KBM-7 (cell line): ENCODE measurements at regions not wholly inside any gene's neighbourhood (a gene's known extent, or its start where the extent isn't known, plus 50 kb on each side); places are given as distances from the start of the nearest gene placed in this dataset.
A peak's percentile ranks its signal among the peaks of the same experiment; 100 is the strongest.
"Not testable (repeated sequence)": the region's sequence is repeated elsewhere in the genome, so short reads cannot be mapped to it uniquely, and the experiment has no call there.

Experiments used
- DNase-seq: peaks from one replicate; pipeline ENCODE4 v3.0.0-alpha.2; 2015
- in situ Hi-C: fragments of 300-500 bp; cut with MboI; formaldehyde crosslinking; loops from 2 replicates; pipeline ENCODE4 v1.14.3; 2020; ENCODE audit warnings: low sequenced_read_pairs, low pct_unique_long_range_greater_than_20kb, mixed read lengths

DNA sequence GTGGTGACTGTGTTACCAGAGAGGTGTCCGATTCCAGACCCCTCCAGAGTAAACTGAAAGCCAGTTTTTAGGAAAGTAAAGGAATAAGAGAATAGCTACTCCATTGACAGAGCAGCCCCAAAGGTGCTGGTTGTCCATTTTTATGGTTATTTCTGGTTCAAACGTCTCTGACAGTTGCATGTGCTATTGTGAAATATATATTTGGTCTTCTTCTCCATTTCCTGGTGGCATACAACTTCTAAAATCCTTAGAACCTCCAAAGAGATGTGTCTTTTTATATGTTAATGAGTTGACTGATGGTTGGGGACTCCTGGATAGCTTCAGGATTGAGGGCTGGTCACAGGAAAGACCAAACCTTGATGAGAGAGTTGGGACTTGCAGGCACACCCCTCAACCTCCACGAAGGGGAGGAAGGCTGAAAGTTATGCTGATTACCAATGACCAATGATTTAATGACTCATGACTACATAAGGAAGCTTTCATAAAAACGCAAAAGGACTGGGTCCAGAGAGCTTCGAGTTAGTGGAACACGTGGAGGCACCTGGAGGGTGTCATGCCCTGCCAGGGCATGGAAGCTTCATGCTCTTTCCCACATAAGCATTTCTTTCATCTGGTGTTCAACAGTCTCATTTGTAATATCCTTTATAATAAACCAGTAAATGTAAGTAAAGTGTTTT, 100.7 kb downstream of the SLC16A1 start:
- in situ Hi-C loops = no loop called here
- no peak for DNase-seq

DNA sequence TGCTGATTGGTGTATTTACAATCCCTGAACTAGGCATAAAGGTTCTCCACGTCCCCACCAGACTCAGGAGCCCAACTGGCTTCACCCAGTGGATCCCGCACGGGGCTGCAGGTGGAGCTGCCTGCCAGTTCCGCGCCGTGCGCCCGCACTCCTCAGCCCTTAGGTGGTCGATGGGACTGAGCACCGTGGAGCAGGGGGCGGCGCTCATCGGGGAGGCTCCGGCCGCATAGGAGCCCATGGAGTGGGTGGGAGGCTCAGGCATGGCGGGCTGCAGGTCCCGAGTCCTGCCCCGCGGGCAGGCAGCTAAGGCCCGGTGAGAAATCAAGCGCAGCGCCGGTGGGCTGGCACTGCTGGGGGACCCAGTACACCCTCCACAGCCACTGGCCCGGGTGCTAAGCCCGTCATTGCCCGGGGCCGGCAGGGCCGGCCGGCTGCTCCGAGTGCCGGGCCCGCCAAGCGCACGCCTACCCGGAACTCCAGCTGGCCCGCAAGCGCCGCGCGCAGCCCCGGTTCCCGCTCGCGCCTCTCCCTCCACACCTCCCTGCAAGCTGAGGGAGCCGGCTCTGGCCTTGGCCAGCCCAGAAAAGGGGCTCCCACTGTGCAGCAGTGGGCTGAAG, 101.5 kb downstream of the SLC16A1 start:
- in situ Hi-C loops = not testable (repeated sequence)

DNA sequence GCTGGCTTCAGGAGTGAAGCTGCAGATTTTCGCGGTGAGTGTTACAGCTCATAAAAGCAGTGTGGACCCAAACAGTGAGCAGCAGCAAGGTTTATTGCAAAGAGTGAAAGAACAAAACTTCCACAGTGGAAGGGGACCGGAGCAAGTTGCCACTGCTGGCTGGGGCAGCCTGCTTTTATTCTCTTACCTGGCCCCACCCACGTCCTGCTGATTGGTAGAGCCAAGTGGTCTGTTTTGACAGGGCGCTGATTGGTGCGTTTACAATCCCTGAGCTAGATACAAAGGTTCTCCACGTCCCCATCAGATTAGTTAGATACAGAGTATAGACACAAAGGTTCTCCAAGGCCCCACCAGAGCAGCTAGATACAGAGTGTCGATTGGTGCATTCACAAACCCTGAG, 102.1 kb downstream of the SLC16A1 start:
- in situ Hi-C loops, DNase-seq: not testable (repeated sequence)

More for the DNA sequence above, 101.5 kb downstream of the SLC16A1 start:
- DNase-seq = not testable (repeated sequence)

DNA sequence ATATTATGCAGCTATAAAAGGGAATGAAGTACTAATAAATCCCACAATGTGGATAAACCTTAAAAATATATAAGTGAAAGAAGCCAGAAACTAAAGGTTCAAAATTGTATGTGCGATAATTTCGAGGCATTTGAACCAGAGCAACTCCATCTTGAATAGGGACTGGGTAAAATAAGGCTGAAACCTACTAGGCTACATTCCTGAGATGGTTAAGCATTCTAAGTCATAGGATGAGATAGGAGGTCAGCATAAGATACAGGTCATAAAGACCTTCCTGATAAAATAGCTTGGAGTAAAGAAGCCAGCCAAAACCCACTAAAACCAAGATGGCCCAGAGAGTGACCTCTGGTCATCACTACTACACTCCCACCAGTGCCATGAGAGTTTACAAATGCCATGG, 103.1 kb downstream of the SLC16A1 start:
- in situ Hi-C loops = no loop called here
- no peak for DNase-seq

DNA sequence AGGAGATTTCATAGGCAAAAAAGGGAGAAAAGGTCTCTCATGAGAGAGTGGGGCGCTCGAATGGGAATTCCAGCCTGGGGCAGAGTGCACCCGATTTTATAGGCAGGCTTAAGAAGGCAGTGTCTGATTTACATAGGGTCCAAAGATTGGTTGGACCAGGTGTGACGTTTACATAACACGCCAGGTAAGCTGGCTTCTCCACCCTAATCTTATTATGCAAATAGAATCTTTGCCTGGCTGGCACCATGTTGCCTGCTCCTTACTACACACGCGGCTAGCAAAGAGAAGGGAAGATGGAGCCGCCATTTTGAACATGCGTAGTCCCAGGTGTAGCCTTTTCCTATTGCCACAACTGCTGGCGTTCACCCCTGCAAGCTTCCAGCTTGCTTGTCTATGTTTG, 103.7 kb downstream of the SLC16A1 start:
- in situ Hi-C loops = no loop called here
- DNase-seq = no peak

DNA sequence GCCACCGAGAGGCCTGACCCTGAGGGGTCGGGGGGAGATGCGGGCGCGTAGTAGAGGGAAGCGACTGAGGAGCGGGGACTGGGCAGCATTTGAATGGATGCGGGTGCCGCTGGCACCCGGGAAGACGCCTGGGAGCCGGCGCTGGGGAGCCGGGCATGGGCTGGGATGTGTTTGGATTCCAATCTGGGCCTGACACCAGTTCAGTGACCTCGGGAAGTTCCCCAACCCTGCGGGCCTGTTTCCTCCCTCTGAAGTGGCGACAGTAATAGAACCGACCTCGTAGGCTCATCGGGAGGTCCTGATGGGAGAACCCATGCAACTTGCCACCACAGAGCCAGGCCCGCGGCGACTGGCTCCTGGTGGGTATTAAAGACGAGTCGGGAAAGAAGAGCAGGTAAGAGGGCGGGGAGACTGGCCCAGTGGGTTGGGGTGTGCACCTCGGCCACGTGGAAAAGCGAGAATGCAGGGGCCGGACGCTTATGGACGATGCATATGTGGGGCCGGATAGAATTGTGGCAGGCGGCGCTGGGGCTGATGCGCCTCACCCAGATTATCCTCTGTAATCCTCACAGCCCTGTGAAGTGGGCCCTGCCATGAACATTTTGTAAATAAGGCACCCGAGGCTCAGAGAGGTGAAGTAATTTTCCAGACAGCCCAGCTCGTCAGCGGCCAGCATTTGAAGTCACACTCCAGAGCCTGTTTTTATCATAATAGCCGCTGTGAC, 105.8 kb downstream of the SLC16A1 start:
- in situ Hi-C loops = no loop called here
- DNase-seq = no peak

DNA sequence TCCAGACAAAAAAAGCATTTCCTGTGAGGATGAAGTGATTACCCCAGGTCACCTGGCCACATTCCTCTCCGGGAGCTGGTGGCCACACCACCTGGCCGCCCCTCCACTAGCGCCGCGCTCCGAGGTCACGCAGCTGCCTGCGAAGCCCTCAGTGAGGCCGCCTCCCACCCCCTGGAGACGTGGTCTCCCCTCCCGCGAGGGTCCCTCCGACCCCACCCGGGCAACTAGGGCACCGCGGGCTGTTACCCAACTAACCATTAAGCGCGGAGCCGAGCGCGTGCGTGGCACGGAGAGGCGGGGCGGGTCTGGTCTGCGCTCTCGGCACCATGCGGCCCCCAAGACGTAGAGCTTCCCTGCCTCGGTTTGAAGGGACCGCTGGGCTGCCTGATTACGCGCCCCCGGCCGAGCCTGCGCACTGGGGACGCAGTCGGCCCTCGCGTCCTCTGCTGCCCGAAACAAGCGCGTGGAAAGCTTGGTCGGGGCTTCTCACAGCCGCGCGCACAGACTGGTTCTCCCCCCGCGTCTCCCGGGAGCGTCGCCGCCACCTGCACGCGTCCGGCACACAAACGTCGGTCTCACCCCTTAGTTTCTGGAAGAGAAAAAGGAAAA, 106.5 kb downstream of the SLC16A1 start:
- DNase-seq = peak; percentile 67
- in situ Hi-C loops = no loop called here

DNA sequence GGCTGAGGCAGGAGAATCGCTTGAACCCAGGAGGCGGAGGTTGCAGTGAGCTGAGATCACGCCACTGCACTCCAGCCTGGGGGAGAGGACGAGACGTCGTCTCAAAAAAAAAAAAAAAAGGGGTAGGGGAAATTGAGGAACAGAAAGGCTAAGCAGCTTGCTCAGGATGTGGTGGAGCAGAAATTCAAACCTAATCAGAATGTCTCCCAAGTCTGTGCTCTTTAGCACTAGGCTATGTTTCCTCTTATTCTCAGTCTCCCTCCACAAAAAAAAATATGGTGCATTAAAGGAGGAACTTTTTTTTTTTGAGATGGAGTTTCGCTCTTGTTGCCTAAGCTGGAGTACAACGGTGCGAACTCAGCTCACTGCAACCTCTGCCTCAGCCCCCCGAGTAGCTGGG, 114.2 kb downstream of the SLC16A1 start:
- in situ Hi-C loops = no loop called here
- DNase-seq = peak; percentile 69

DNA sequence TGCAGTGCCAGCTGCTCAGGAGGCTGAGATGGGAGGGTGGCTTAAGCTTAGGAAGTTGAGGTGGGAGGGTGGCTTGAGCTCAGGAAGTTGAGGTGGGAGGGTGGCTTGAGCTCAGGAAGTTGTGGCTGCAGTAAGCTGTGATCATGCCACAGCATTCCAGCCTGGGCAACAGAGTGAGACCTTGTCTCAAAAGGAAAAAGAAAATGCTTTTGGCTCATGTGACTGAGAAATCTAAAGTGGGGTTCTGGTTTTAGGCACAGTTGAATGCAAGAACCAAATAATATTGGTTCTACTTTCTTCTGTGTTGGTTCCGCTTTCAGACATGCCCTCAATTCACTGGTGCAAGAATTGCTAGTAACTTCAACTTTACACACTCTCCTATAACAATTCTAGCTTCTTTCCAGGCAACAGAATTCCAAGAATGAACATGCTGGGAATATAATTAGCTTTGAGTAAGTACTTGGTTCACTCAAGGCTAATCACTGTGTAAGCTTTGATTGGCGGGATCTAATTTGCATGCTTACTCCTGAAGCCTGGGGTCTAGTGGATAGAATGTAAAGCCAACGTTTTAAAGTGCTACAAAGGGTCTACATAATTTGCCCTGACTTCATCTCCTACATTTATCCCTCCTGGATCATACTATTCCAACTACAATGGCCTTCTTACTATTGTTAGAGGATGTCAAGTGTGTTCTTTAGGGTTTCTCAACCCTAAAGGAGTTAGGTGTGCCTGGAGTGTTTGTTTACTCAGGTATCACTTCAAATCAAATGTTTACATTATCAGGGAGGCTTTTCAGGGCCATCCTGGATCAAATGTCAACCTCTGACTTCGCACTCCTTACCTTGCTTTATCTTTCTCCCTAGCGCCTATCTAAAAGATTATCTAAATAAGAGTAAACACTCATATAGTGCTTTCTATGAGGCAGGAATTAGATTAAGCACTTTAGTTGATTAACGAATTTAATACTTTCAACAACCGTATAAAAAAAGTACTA, 115.1 kb downstream of the SLC16A1 start:
- peak; percentile 79 for DNase-seq
- in situ Hi-C loops = no loop called here

DNA sequence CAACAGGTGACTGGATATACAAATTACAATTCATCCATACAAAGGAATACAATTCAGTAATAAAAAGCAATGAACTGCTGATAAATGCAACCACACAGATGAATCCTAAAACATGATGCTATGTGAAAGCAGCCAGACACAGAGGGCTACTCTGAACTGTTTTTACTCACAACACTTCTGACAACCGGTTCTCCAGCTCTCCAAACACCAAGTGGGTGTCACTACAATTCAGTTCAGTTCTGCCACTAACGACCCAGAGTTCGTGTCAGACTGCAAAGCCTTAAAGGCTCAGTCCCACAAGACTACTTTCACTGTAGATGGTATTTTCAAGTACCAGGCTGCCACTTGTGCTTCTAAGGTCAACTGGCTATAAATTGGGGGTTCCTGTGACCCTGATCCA, 119.4 kb downstream of the SLC16A1 start:
- DNase-seq = no peak
- in situ Hi-C loops = no loop called here

DNA sequence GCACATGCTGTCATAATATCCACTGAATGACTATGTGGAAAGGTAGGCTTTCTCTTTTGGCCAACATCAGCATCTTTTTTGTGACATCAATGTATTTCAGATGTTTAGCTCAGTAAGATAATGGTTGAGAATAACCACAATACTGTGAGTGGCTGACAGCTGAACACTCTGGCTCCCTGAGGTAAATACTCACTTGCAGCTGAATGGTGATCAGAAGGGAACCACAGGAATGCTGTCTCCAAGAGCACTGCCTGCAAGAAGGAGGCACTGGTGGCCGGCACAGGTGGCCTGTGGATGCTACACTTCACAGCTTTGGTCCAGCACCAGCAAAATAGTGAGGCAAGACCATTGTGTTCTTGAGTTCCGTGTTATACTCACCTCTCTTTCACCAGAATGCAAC, 118.7 kb upstream of the PPM1J start:
- in situ Hi-C loops = no loop called here
- DNase-seq = no peak

DNA sequence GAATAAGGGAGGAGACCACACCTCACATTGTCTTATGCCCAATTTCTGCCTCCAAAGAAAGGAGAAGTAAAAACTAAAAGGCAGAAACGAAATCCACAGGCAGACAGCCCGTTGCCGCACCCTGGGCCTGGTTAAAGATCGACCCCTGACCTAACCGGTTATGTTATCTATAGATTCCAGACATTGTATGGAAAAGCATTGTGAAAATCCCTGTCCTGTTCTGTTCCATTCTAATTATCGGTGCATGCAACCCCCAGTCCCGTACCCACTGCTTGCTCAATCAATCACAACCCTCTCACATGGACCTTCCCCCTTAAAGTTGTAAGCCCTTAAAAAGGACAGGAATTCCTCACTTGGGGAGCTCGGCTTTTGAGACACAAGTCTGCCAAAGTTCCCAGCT, 117.1 kb upstream of the PPM1J start:
- in situ Hi-C loops = not testable (repeated sequence)

DNA sequence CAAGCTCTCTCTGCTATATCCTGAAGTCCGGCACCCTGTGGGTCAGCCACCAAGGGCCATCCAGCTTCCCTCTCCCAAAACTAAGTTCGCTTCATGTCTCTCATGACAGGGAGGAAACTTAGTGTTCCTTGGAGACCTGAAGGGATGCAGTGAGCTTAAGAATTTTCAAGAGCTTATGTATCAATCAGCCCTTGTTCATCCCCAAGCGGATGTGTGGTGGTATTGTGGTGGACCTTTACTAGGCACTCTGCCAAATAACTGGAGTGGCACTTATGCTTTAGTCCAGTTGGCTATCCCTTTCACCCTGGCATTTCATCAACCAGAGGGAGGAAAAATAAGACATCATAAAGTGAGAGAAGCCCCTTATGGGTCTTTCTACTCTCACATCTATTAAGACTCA, 114.6 kb upstream of the PPM1J start:
- in situ Hi-C loops, DNase-seq: not testable (repeated sequence)

More for the DNA sequence above, 117.1 kb upstream of the PPM1J start:
- not testable (repeated sequence) for DNase-seq

DNA sequence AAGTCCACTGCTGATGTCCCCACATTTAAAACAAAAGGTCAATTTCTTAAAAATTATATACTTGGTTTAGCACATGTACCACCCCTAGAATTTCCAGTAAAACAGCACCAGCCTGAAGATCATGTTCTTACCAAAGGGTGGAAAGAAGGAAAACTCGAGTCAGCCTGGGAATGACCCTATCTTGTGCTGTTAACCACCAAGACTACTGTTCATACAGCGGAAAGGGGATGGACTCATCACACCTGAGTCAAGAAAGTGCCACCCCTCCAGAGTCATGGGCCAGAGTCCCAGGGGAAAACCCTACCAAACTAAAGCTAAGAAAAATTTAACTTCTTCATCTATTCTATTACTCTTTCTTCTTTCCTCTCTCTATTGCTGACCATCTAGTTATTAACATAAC, 113.6 kb upstream of the PPM1J start:
- in situ Hi-C loops = no loop called here
- no peak for DNase-seq

DNA sequence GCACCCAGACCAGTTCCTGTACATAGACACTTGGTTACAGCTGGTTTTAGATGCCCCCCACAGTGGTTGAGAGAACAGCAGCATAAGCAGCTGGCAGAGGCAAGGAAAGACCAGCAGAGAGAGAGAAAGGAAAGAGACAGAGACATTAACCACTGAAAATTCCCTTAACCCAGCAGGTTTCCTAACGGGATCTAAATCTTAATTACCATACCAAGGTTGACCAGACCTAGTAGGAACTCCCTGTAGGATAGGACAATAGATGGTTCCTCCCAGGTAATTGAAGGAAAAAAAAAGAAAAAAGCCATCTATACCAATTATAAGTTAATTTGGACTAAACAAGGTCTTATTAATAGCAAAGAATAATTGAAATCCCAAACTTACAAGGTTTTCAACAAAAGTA, 112.3 kb upstream of the PPM1J start:
- in situ Hi-C loops, DNase-seq: not testable (repeated sequence)

DNA sequence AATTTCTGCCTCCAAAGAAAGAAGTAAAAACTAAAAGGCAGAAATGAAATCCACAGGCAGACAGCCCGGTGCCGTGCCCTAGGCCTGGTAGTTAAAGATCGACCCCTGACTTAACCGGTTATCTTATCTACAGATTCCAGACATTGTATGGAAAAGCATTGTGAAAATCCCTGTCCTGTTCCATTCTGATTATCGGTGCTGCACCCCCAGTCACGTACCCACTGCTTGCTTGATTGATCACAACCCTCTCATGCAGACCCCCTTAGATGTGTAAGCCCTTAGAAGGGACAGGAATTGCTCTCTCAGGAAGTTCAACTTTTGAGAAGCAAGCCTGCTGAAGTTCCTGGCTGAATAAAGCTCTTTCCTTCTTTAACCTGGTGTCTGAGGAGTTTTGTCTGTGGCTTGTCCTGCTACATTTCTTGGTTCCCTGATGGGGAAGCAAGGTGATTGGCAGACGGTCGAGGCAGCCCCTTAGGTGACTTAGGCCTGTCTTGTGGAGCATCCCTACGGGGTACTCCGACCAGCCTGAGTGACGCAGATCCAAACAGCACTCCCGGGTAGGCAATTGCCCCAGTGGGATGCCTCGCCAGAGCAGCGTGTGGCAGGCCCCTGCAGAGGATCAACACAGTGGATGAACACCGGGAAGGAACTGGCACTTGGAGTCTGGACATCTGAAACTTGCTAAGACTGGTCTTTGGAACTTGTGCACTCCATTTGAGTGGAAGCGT, 111.2 kb upstream of the PPM1J start:
- in situ Hi-C loops = no loop called here
- DNase-seq = no peak

DNA sequence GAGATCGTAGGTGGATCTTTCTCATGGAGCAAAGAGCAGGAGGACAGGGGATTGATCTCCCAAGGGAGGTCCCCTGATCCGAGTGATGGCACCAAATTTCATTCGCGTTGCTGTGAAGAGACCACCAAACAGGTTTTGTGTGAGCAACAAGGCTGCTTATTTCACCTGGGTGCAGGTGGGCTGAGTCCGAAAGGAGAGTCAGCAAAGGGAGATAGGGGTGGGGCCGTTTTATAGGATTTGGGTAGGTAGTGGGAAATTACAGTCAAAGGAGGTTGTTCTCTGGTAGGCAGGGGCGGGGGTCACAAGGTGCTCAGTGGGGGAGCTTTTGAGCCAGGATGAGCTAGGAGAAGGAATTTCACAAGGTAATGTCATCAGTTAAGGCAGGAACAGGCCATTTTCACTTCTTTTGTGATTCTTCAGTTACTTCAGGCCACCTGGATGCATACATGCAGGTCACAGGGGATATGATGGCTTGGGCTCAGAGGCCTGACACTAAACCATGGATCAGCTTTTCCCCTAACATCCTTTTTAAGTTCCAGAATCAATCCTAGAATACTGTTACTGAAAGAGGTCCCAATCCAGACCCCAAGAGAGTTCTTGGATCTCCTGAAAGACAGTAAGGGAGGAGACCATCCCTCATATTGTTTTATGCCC, 110.6 kb upstream of the PPM1J start:
- in situ Hi-C loops, DNase-seq: not testable (repeated sequence)

DNA sequence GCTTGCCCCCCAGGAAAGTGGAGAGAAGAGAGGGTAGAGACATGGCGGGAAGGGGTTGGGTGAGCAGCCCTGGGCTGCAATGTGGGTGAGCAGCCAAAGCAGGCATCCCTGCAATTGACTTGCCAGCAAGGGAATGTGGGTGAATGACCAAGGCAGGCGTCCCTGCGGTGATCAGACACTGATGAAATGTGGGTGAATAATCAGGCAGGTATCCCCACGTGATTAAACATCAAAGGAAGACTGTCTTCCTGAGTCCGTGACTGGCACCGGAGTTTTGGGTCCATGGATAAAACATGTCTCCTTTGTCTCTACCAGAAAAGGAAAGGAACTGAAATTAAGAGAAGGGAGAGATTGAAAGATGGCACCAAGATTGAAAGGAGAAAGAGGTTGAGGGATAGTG, 109.9 kb upstream of the PPM1J start:
- DNase-seq, in situ Hi-C loops: not testable (repeated sequence)
